ENCODE measurements at regions not wholly inside any gene's neighbourhood (a gene's known extent, or its start where the extent isn't known, plus 50 kb on each side); places are given as distances from the start of the nearest gene placed in this dataset.
"Not testable (repeated sequence)": the region's sequence is repeated elsewhere in the genome, so short reads cannot be mapped to it uniquely, and the experiment has no call there.

GRCh38 chrX:110920991-110921390, 125.4 kb upstream of the CHRDL1 start:
- H3K27me3 ChIP-seq (ENCODE audit: control insufficient read depth, low read length), result no peaks in the 10 kb centered on the region
- H3K4me2 ChIP-seq (ENCODE audit: low read length), result no peak overlapping the region
- H3K36me3 ChIP-seq (ENCODE audit: control insufficient read depth, low read length), result no peaks in the 10 kb centered on the region
- H3K27ac ChIP-seq (ENCODE audit: low read depth, low read length), result no peak overlapping the region
- no peaks in the 10 kb centered on the region for H4K20me1 ChIP-seq (ENCODE audit: control insufficient read depth, insufficient read depth, low read depth, low read length)
- no peaks in the 10 kb centered on the region for H3K9me3 ChIP-seq (ENCODE audit: control insufficient read depth, insufficient read depth, low read length)
- H3K4me3 ChIP-seq (ENCODE audit: low read length), result no peak overlapping the region
- no peaks in the 10 kb centered on the region for H3F3A ChIP-seq (ENCODE audit: control insufficient read depth, insufficient read depth)
- no peaks in the 10 kb centered on the region for H3K4me1 ChIP-seq (ENCODE audit: control insufficient read depth, low read length)
- TF ChIP-seq EZH2phosphoT487 (IDR thresholded peaks at IDR 0.05; ENCODE audit: borderline replicate concordance, low read length), result no peak
- TF ChIP-seq CTCF (IDR thresholded peaks at IDR 0.05; ENCODE audit: low read depth, low read length, poor library complexity, severe bottlenecking), result no peak
- no peaks in the 10 kb centered on the region for H3K9me2 ChIP-seq (replicated peaks; ENCODE audit: control insufficient read depth, low read length)
- H3K79me2 ChIP-seq (ENCODE audit: control insufficient read depth, low read length), result no peaks in the 10 kb centered on the region

GRCh38 chrX:110915570-110915969, 120.0 kb upstream of the CHRDL1 start:
- no peaks in the 10 kb centered on the region for H3K36me3 ChIP-seq (ENCODE audit: control insufficient read depth, low read length)
- no peaks in the 10 kb centered on the region for H4K20me1 ChIP-seq (ENCODE audit: control insufficient read depth, insufficient read depth, low read depth, low read length)

GRCh38 chrX:110915111-110915510, 119.5 kb upstream of the CHRDL1 start:
- no peaks in the 10 kb centered on the region for H3K36me3 ChIP-seq (ENCODE audit: control insufficient read depth, low read length)
- H4K20me1 ChIP-seq (ENCODE audit: control insufficient read depth, insufficient read depth, low read depth, low read length), result no peaks in the 10 kb centered on the region
- no peak overlapping the region for H3K4me3 ChIP-seq (ENCODE audit: low read length)
- H3F3A ChIP-seq (ENCODE audit: control insufficient read depth, insufficient read depth), result no peaks in the 10 kb centered on the region
- no peak overlapping the region for H3K27ac ChIP-seq (ENCODE audit: low read depth, low read length)
- no peaks in the 10 kb centered on the region for H3K79me2 ChIP-seq (ENCODE audit: control insufficient read depth, low read length)
- H3K27me3 ChIP-seq (ENCODE audit: control insufficient read depth, low read length), result no peaks in the 10 kb centered on the region
- H3K9me3 ChIP-seq (ENCODE audit: control insufficient read depth, insufficient read depth, low read length), result no peaks in the 10 kb centered on the region
- no peak overlapping the region for H3K4me2 ChIP-seq (ENCODE audit: low read length)
- no peaks in the 10 kb centered on the region for H3K9me2 ChIP-seq (replicated peaks; ENCODE audit: control insufficient read depth, low read length)
- H3K4me1 ChIP-seq (ENCODE audit: control insufficient read depth, low read length), result no peaks in the 10 kb centered on the region
- TF ChIP-seq CTCF (IDR thresholded peaks at IDR 0.05; ENCODE audit: low read depth, low read length, poor library complexity, severe bottlenecking) (no peak), EZH2phosphoT487 (IDR thresholded peaks at IDR 0.05; ENCODE audit: borderline replicate concordance, low read length) (no peak)

More at GRCh38 chrX:110915570-110915969, 120.0 kb upstream of the CHRDL1 start:
- Histone ChIP-seq H3K4me3 (ENCODE audit: low read length) (no peak overlapping the region), H3K79me2 (ENCODE audit: control insufficient read depth, low read length) (no peaks in the 10 kb centered on the region), H3K4me1 (ENCODE audit: control insufficient read depth, low read length) (no peaks in the 10 kb centered on the region), H3K27ac (ENCODE audit: low read depth, low read length) (no peak overlapping the region), H3K4me2 (ENCODE audit: low read length) (no peak overlapping the region), H3K27me3 (ENCODE audit: control insufficient read depth, low read length) (no peaks in the 10 kb centered on the region), H3K9me2 (replicated peaks; ENCODE audit: control insufficient read depth, low read length) (no peaks in the 10 kb centered on the region), H3K9me3 (ENCODE audit: control insufficient read depth, insufficient read depth, low read length) (no peaks in the 10 kb centered on the region), H3F3A (ENCODE audit: control insufficient read depth, insufficient read depth) (no peaks in the 10 kb centered on the region)
- TF ChIP-seq EZH2phosphoT487 (IDR thresholded peaks at IDR 0.05; ENCODE audit: borderline replicate concordance, low read length), result no peak
- no peak for TF ChIP-seq CTCF (IDR thresholded peaks at IDR 0.05; ENCODE audit: low read depth, low read length, poor library complexity, severe bottlenecking)

GRCh38 chrX:110914281-110914680, 118.7 kb upstream of the CHRDL1 start:
- no peaks in the 10 kb centered on the region for H3K36me3 ChIP-seq (ENCODE audit: control insufficient read depth, low read length)
- H3K4me3 ChIP-seq (ENCODE audit: low read length), result no peak overlapping the region
- H3K4me1 ChIP-seq (ENCODE audit: control insufficient read depth, low read length), result no peaks in the 10 kb centered on the region
- no peaks in the 10 kb centered on the region for H3K79me2 ChIP-seq (ENCODE audit: control insufficient read depth, low read length)
- no peak for TF ChIP-seq CTCF (IDR thresholded peaks at IDR 0.05; ENCODE audit: low read depth, low read length, poor library complexity, severe bottlenecking)
- no peak for TF ChIP-seq EZH2phosphoT487 (IDR thresholded peaks at IDR 0.05; ENCODE audit: borderline replicate concordance, low read length)
- H3F3A ChIP-seq (ENCODE audit: control insufficient read depth, insufficient read depth), result no peaks in the 10 kb centered on the region
- H4K20me1 ChIP-seq (ENCODE audit: control insufficient read depth, insufficient read depth, low read depth, low read length), result no peaks in the 10 kb centered on the region
- H3K27ac ChIP-seq (ENCODE audit: low read depth, low read length), result no peak overlapping the region
- H3K9me3 ChIP-seq (ENCODE audit: control insufficient read depth, insufficient read depth, low read length), result no peaks in the 10 kb centered on the region
- no peak overlapping the region for H3K4me2 ChIP-seq (ENCODE audit: low read length)
- H3K27me3 ChIP-seq (ENCODE audit: control insufficient read depth, low read length), result no peaks in the 10 kb centered on the region
- H3K9me2 ChIP-seq (replicated peaks; ENCODE audit: control insufficient read depth, low read length), result no peaks in the 10 kb centered on the region

- H3K4me2 ChIP-seq (ENCODE audit: low read length); H3K79me2 ChIP-seq (ENCODE audit: control insufficient read depth, low read length); H3K9me3 ChIP-seq (ENCODE audit: control insufficient read depth, insufficient read depth, low read length): not testable (repeated sequence)
Observed at GRCh38 chrX:110904747-110905146, 109.1 kb upstream of the CHRDL1 start.

More at GRCh38 chrX:110904747-110905146, 109.1 kb upstream of the CHRDL1 start:
- not testable (repeated sequence) for H3K36me3 ChIP-seq (ENCODE audit: control insufficient read depth, low read length); H3F3A ChIP-seq (ENCODE audit: control insufficient read depth, insufficient read depth); H3K9me2 ChIP-seq (replicated peaks; ENCODE audit: control insufficient read depth, low read length); H3K4me1 ChIP-seq (ENCODE audit: control insufficient read depth, low read length); H3K27me3 ChIP-seq (ENCODE audit: control insufficient read depth, low read length); H3K4me3 ChIP-seq (ENCODE audit: low read length); H4K20me1 ChIP-seq (ENCODE audit: control insufficient read depth, insufficient read depth, low read depth, low read length); H3K27ac ChIP-seq (ENCODE audit: low read depth, low read length)

Measured in DOHH2 (cell line).